Keratinocyte (primary cell): ENCODE measurements at regions not wholly inside any gene's neighbourhood (a gene's known extent, or its start where the extent isn't known, plus 50 kb on each side); places are given as distances from the start of the nearest gene placed in this dataset.

Source experiments
- DNase-seq: peaks from one replicate; pipeline ENCODE4 v3.0.0-alpha.2; 2011; ENCODE audit warnings: low read depth, missing footprints, low spot score
- FAIRE-seq: peaks from 2 replicates; lab custom pipeline; 2011; peaks lifted over from hg19 to GRCh38; lab: Jason Lieb, UNC
- H2AFZ ChIP-seq: 2 replicates; pipeline ENCODE4 v1.6.0; 2012; ENCODE audit warnings: low read length, control low read depth, inconsistent platforms; ENCODE audit not compliant: control insufficient read depth
- H3K27ac ChIP-seq: 2 replicates; pipeline ENCODE4 v1.5.1; 2011; ENCODE audit warnings: low read length; ENCODE audit not compliant: control insufficient read depth, insufficient read depth
- H3K27me3 ChIP-seq: 3 replicates; pipeline ENCODE4 v1.6.0; 2011; ENCODE audit warnings: low read length; ENCODE audit not compliant: control insufficient read depth, insufficient read depth; ENCODE audit errors: extremely low read depth
- H3K36me3 ChIP-seq, 2 experiments: 2 replicates in 1 of 2; 3 replicates in 1 of 2; pipeline ENCODE4 v1.5.1; 2011; ENCODE audit warnings: low read length in 2 of 2, mild to moderate bottlenecking in 1 of 2; ENCODE audit not compliant: control insufficient read depth in 2 of 2, insufficient read depth in 2 of 2; ENCODE audit errors: extremely low read depth in 1 of 2
- H3K4me1 ChIP-seq: 3 replicates; pipeline ENCODE4 v1.5.1; 2011; ENCODE audit warnings: low read length; ENCODE audit not compliant: control insufficient read depth, insufficient read depth; ENCODE audit errors: extremely low read depth
- H3K4me2 ChIP-seq: 3 replicates; pipeline ENCODE4 v1.6.0; 2011; ENCODE audit warnings: low read depth, low read length; ENCODE audit not compliant: control insufficient read depth, insufficient read depth; ENCODE audit errors: extremely low read depth
- H3K4me3 ChIP-seq, 3 experiments: fragments of 200-600 bp in 1 of 3; sonication (generic) in 1 of 3; 2 replicates in 2 of 3; 3 replicates in 1 of 3; pipeline ENCODE4 v1.5.1; 2011 to 2016; ENCODE audit warnings: low read length in 3 of 3, mild to moderate bottlenecking in 3 of 3, control low read depth in 2 of 3, inconsistent platforms in 1 of 3, low read depth in 1 of 3, mixed read lengths in 1 of 3, mixed run types in 1 of 3, moderate library complexity in 1 of 3; ENCODE audit not compliant: control insufficient read depth in 2 of 3, insufficient read depth in 2 of 3; ENCODE audit errors: extremely low read depth in 1 of 3
- H3K79me2 ChIP-seq: 2 replicates; pipeline ENCODE4 v1.6.0; 2012; ENCODE audit warnings: low read length; ENCODE audit not compliant: control insufficient read depth, insufficient read depth
- H3K9ac ChIP-seq: 3 replicates; pipeline ENCODE4 v1.6.0; 2011; ENCODE audit warnings: low read length; ENCODE audit not compliant: control insufficient read depth, insufficient read depth; ENCODE audit errors: extremely low read depth
- H3K9me1 ChIP-seq: 3 replicates; pipeline ENCODE4 v1.6.0; 2011; ENCODE audit warnings: low read length; ENCODE audit not compliant: control insufficient read depth, insufficient read depth; ENCODE audit errors: extremely low read depth
- H3K9me3 ChIP-seq: 2 replicates; pipeline ENCODE4 v1.5.1; 2012; ENCODE audit warnings: low read depth, low read length; ENCODE audit not compliant: control insufficient read depth
- H4K20me1 ChIP-seq: 3 replicates; pipeline ENCODE4 v1.6.0; 2011; ENCODE audit warnings: low read length; ENCODE audit not compliant: control insufficient read depth, insufficient read depth; ENCODE audit errors: extremely low read depth
- EZH2 ChIP-seq: IDR thresholded peaks from one replicate; pipeline ENCODE4 v1.6.1; 2012; ENCODE audit warnings: inconsistent platforms, mild to moderate bottlenecking, low read length, moderate library complexity
- dilution Hi-C: fragments of 300-500 bp; cut with MboI; formaldehyde crosslinking; loops from one replicate; pipeline ENCODE4 v1.7.0; 2020; ENCODE audit warnings: low sequenced_read_pairs; ENCODE audit not compliant: extremely low pct_ligation_motif_present
- TF ChIP-seq, protein P1 (sequence below), 3 experiments: IDR thresholded peaks in 1 of 3; conservative IDR thresholded peaks in 1 of 3; optimal IDR thresholded peaks in 1 of 3; 2 replicates in 2 of 3; 3 replicates in 1 of 3; pipeline versions ENCODE3 to v1.5.1; 2011; ENCODE audit warnings: low read length in 3 of 3, mild to moderate bottlenecking in 3 of 3, moderate library complexity in 2 of 3, control low read depth in 1 of 3, inconsistent platforms in 1 of 3; ENCODE audit not compliant: insufficient read depth in 2 of 3; ENCODE audit errors: extremely low read depth in 1 of 3

DNA sequence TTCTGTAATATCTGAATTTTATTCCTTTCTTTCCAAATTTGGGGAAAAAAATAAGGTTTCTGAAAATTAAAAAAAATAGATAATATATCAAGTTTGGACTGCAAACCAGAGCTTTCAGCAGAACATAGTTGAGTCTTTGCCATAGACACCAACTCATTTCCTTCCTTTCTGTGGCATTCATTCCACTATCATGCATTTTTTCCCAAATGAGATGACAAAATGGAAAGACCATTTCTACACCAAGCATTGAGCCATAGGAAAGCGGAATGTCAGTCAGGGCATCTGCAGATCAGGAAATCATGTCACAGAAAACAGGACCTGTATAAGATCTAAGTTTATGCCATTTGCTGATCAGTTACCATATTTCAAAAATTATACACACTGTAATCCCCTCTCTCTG lies 333.3 kb upstream of the THBS1 start:
- Histone ChIP-seq H2AFZ (no peak overlapping the region), H3K9me3 (no peaks in the 10 kb centered on the region), H3K9me1 (no peaks in the 10 kb centered on the region), H3K9ac (no peak overlapping the region), H4K20me1 (no peaks in the 10 kb centered on the region), H3K27me3 (no peaks in the 10 kb centered on the region), H3K4me2 (peak overlapping the region; percentile 55), H3K79me2 (no peaks in the 10 kb centered on the region), H3K4me3 (no peak overlapping the region), H3K4me1 (peaks cover 22% of the 10 kb centered on the region), H3K27ac (peak overlapping the region; percentile 57), H3K36me3 (no peaks in the 10 kb centered on the region)
- dilution Hi-C loops: no loop called here
- DNase-seq (no peak), FAIRE-seq (no peak)
- TF ChIP-seq, protein P1, sequence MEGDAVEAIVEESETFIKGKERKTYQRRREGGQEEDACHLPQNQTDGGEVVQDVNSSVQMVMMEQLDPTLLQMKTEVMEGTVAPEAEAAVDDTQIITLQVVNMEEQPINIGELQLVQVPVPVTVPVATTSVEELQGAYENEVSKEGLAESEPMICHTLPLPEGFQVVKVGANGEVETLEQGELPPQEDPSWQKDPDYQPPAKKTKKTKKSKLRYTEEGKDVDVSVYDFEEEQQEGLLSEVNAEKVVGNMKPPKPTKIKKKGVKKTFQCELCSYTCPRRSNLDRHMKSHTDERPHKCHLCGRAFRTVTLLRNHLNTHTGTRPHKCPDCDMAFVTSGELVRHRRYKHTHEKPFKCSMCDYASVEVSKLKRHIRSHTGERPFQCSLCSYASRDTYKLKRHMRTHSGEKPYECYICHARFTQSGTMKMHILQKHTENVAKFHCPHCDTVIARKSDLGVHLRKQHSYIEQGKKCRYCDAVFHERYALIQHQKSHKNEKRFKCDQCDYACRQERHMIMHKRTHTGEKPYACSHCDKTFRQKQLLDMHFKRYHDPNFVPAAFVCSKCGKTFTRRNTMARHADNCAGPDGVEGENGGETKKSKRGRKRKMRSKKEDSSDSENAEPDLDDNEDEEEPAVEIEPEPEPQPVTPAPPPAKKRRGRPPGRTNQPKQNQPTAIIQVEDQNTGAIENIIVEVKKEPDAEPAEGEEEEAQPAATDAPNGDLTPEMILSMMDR (optimal IDR thresholded peaks at IDR 0.05 in 1 of 3, IDR thresholded peaks at IDR 0.05 in 1 of 3, conservative IDR thresholded peaks at IDR 0.05 in 1 of 3; ENCODE audit: extremely low read depth in 1 of 3, insufficient read depth in 2 of 3, low read length in 3 of 3): no peak
- TF ChIP-seq EZH2: no peak

DNA sequence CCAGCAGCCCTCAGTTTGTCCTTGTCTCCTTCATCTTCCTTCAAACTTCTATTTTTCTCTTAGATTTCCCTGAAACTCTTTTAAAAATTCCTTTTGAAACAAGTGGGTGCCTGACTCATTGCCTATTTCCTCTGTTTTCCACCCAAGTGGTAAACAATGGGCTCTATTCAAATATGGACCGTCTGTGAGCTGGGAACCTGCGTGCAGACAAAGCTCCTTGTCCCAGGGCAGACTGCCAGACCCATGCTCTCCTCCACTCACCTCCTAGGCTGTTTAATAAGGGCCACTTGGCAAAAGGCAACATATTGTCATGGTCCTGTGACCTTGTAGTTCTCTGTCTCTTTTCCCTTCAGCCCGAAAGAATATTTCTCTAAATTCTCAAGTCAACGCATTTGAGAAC lies 332.7 kb upstream of the THBS1 start:
- H3K9me1 ChIP-seq: no peaks in the 10 kb centered on the region
- DNase-seq (no peak), FAIRE-seq (peak; percentile 64)

More for the DNA sequence above, 332.7 kb upstream of the THBS1 start:
- H3K9me3 ChIP-seq: no peaks in the 10 kb centered on the region
- H3K27me3 ChIP-seq: no peaks in the 10 kb centered on the region
- H3K36me3 ChIP-seq: no peaks in the 10 kb centered on the region
- dilution Hi-C loops: no loop called here
- peak overlapping the region; percentile 10 for H3K9ac ChIP-seq
- peak overlapping the region; percentile 32 for H2AFZ ChIP-seq
- H3K4me3 ChIP-seq: no peak overlapping the region
- peaks cover 22% of the 10 kb centered on the region for H3K4me1 ChIP-seq
- no peaks in the 10 kb centered on the region for H4K20me1 ChIP-seq
- TF ChIP-seq, protein P1 (optimal IDR thresholded peaks at IDR 0.05 in 1 of 3, IDR thresholded peaks at IDR 0.05 in 1 of 3, conservative IDR thresholded peaks at IDR 0.05 in 1 of 3; ENCODE audit: extremely low read depth in 1 of 3, insufficient read depth in 2 of 3, low read length in 3 of 3): no peak
- no peak for TF ChIP-seq EZH2
- H3K4me2 ChIP-seq: peak overlapping the region; percentile 55
- H3K79me2 ChIP-seq: no peaks in the 10 kb centered on the region
- H3K27ac ChIP-seq: peak overlapping the region; percentile 57
